Stimulated activated CD8-positive, alpha-beta memory T cell treated with anti-CD3 and anti-CD28 coated beads, Interleukin-7, amount 100 ng/mL, for 48 hours (primary cell): ENCODE measurements at regions not wholly inside any gene's neighbourhood (a gene's known extent, or its start where the extent isn't known, plus 50 kb on each side); places are given as distances from the start of the nearest gene placed in this dataset.

Experiments
- DNase-seq, 2 donors: peaks; one replicate each; pipeline ENCODE4 v3.0.0-alpha.2; 2020; ENCODE audit warnings: low read depth in 1 of 2; ENCODE audit errors: extremely low read depth in 1 of 2

- DNase-seq = no peak
Measured at GRCh38 chr11:11177156-11177808, 175.8 kb downstream of the CSNK2A3 start.

GRCh38 chr11:11173316-11174025 lies 179.6 kb downstream of the CSNK2A3 start:
- DNase-seq = no peak

GRCh38 chr11:11171854-11172253 lies 181.2 kb downstream of the CSNK2A3 start:
- no peak for DNase-seq

- DNase-seq = no peak
Measured at GRCh38 chr11:11171285-11171684, 181.8 kb downstream of the CSNK2A3 start.

- no peak for DNase-seq
Measured at GRCh38 chr11:11170352-11171084, 182.5 kb downstream of the CSNK2A3 start.

GRCh38 chr11:11169715-11170351 lies 183.2 kb downstream of the CSNK2A3 start:
- DNase-seq = no peak

GRCh38 chr11:11167806-11168205 lies 185.2 kb downstream of the CSNK2A3 start:
- DNase-seq = no peak

- DNase-seq = no peak
Measured at GRCh38 chr11:11164334-11164690, 188.7 kb downstream of the CSNK2A3 start.

- DNase-seq = no peak
Measured at GRCh38 chr11:11163669-11164333, 189.2 kb downstream of the CSNK2A3 start.

- no peak for DNase-seq
Measured at GRCh38 chr11:11163236-11163635, 189.8 kb downstream of the CSNK2A3 start.

- DNase-seq = no peak
Measured at GRCh38 chr11:11157185-11157584, 195.9 kb downstream of the CSNK2A3 start.

GRCh38 chr11:11155962-11156815 lies 196.9 kb downstream of the CSNK2A3 start:
- no peak for DNase-seq

- no peak for DNase-seq
Measured at GRCh38 chr11:11152877-11153276, 200.2 kb downstream of the CSNK2A3 start.

- DNase-seq = no peak
Measured at GRCh38 chr11:11149671-11150459, 203.2 kb downstream of the CSNK2A3 start.

- DNase-seq = no peak
Measured at GRCh38 chr11:11148596-11148995, 204.5 kb downstream of the CSNK2A3 start.

GRCh38 chr11:11148104-11148509 lies 204.9 kb downstream of the CSNK2A3 start:
- no peak for DNase-seq

GRCh38 chr11:11146830-11147229 lies 206.2 kb downstream of the CSNK2A3 start:
- DNase-seq = no peak

GRCh38 chr11:11143849-11144248 lies 209.2 kb downstream of the CSNK2A3 start:
- DNase-seq = no peak

- DNase-seq = no peak
Measured at GRCh38 chr11:11142430-11142829, 210.6 kb downstream of the CSNK2A3 start.
